ENCODE measurements at regions not wholly inside any gene's neighbourhood (a gene's known extent, or its start where the extent isn't known, plus 50 kb on each side); places are given as distances from the start of the nearest gene placed in this dataset.
A peak's percentile ranks its signal among the peaks of the same experiment; 100 is the strongest.

DNA sequence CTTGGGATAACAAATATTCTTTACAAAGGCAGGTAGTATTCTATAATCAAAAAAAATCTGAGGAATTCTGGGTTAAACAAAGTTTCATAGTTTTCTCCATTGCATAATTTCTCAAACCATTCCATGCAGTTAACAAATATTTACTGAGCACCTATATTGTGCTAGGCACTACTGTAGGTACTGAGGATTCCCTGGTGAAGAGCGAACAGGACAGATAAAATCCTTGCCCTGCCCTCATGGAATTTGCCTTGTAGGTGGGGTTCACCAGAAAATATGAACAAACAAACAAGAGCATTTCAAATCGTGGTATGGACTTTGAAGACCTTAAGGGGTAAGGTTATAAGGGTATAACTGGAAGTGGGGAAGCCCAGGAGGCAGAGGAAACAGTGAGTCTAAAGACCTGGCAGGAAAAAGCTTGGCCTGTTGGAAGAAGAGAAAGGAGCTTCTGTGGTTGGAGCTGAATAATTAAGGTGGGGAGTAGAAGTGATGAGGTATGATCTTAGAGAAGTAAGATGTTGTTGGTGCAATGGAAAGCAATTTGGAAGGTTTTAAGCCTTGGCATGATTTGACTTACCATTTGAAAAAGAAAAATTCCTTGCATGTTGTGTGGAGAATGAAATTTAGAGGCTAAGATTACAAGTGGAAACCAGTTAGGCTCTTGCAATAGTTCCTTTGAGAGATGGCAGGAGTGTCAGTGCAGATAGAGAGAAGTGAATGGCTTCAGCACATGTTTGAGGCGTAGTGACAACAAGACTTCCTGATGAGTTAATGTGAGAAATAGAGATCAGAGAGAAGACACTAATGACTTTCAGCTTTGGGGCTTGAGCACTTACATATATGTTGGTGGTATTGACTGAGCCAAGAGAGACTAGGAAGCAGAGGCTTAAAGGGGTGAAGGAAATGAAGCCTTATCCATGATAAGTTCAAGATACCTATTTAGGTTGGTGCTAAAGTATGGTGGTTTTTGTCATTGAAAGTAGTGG is 55.7 kb upstream of the PICALM start:
- Histone ChIP-seq H3K36me3 (no peaks in the 10 kb centered on the region), H3K9me3 (no peaks in the 10 kb centered on the region), H3K4me1 (peaks cover 0 to 26% (median 0%) of the 10 kb centered on the region in 3 donors), H3K27ac (no peak overlapping the region), H3K27me3 (no peaks in the 10 kb centered on the region), H3K4me3 (no peak overlapping the region)
- no peak for ATAC-seq
- 89 to 100% methylated on average over 2 to 3 of the region's 3 CpGs for WGBS, 2 donors (ENCODE audit: low coverage in 1 of 2)
- no peak for TF ChIP-seq POLR2AphosphoS5 (IDR thresholded peaks at IDR 0.05)
- no peak for TF ChIP-seq POLR2A (IDR thresholded peaks at IDR 0.05)
- TF ChIP-seq EP300 (IDR thresholded peaks at IDR 0.05) = no peak
- TF ChIP-seq, protein P1, sequence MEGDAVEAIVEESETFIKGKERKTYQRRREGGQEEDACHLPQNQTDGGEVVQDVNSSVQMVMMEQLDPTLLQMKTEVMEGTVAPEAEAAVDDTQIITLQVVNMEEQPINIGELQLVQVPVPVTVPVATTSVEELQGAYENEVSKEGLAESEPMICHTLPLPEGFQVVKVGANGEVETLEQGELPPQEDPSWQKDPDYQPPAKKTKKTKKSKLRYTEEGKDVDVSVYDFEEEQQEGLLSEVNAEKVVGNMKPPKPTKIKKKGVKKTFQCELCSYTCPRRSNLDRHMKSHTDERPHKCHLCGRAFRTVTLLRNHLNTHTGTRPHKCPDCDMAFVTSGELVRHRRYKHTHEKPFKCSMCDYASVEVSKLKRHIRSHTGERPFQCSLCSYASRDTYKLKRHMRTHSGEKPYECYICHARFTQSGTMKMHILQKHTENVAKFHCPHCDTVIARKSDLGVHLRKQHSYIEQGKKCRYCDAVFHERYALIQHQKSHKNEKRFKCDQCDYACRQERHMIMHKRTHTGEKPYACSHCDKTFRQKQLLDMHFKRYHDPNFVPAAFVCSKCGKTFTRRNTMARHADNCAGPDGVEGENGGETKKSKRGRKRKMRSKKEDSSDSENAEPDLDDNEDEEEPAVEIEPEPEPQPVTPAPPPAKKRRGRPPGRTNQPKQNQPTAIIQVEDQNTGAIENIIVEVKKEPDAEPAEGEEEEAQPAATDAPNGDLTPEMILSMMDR (IDR thresholded peaks at IDR 0.05) = no peak

DNA sequence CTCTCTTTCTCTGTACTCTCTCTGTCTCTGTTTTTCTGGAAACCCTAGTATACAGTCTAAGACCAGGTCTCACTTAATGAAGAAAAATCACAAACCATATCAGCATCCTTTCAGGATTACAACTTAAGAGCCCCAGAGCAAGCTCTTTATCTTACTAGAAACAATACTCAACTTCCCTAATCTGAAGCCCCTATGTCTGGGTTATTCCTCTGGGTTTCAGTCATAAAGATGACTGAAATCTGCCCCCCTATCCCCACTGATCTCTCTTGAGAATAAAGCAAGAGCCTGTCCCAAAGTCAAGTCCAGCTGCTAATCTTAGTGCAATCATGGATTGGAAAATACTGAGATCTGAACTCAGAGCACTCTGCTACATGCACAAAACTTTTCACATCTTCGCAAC is 53.9 kb upstream of the PICALM start:
- Histone ChIP-seq H3K36me3 (no peaks in the 10 kb centered on the region), H3K4me1 (peaks cover 3 to 41% (median 9%) of the 10 kb centered on the region in 3 donors), H3K27ac (peak overlapping the region in 1 of 4 donors; percentile 13), H3K27me3 (no peaks in the 10 kb centered on the region), H3K4me3 (no peak overlapping the region), H3K9me3 (no peaks in the 10 kb centered on the region)
- WGBS, 2 donors (ENCODE audit: low coverage in 1 of 2) = 100% methylated on average over 1 of the region's 1 CpG
- TF ChIP-seq EP300 (IDR thresholded peaks at IDR 0.05) = no peak
- TF ChIP-seq, protein P1 (IDR thresholded peaks at IDR 0.05) = no peak
- ATAC-seq = no peak

DNA sequence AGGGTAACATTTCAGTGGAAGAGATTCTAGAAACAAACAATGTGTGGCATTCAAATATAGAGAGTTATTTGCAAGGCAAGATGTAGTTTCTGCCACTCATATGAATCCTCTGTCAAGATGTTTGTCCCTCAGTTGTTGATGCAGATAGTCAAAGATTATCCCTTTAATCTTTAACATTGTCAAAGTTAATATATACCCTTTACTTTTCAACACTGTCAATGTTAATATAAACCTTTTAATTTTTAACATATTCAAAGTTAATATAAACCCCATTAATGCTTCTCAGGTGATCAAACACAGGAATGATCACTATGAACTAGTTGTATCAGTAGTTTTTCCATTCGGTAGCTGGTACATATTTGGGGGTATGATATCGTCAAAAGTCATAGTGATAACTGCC is 51.9 kb upstream of the PICALM start:
- TF ChIP-seq, protein P1 (IDR thresholded peaks at IDR 0.05) = no peak
- no peak for TF ChIP-seq POLR2A (IDR thresholded peaks at IDR 0.05)
- no peak for TF ChIP-seq POLR2AphosphoS5 (IDR thresholded peaks at IDR 0.05)
- no peak for TF ChIP-seq EP300 (IDR thresholded peaks at IDR 0.05)
- ATAC-seq = no peak
- Histone ChIP-seq H3K9me3 (no peaks in the 10 kb centered on the region), H3K36me3 (no peaks in the 10 kb centered on the region), H3K27me3 (no peaks in the 10 kb centered on the region), H3K4me1 (peaks cover 3 to 61% (median 20%) of the 10 kb centered on the region in 3 donors), H3K4me3 (no peak overlapping the region), H3K27ac (no peak overlapping the region)
- 94 to 96% methylated on average over 2 of the region's 2 CpGs for WGBS, 2 donors (ENCODE audit: low coverage in 1 of 2)

DNA sequence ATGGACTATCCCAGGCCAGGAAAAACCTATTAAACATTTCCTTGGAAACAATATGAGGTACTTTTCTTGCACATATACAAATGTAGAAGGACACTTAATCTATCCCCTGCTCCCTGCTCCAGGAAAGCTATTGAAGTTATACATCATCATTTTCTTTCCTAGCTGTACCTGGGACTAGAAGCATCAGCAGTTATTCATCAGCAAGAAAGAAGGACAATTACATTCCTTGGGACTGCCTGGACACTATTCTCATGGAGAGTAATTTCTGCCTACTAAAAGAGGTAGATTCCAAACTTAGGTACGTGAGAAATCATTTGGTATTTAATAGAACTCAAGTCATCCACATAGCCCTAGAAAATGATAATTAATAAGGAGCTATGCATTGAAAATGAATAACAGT is 51.0 kb upstream of the PICALM start:
- WGBS, 2 donors (ENCODE audit: low coverage in 1 of 2) = 71 to 89% methylated on average over 1 of the region's 1 CpG
- H3K27ac ChIP-seq = no peak overlapping the region
- ATAC-seq = no peak

More for the DNA sequence above, 51.0 kb upstream of the PICALM start:
- TF ChIP-seq POLR2AphosphoS5 (IDR thresholded peaks at IDR 0.05) = no peak
- TF ChIP-seq EP300 (IDR thresholded peaks at IDR 0.05) = no peak
- no peak for TF ChIP-seq POLR2A (IDR thresholded peaks at IDR 0.05)
- TF ChIP-seq, protein P1 (IDR thresholded peaks at IDR 0.05) = no peak
- no peaks in the 10 kb centered on the region for H3K9me3 ChIP-seq
- H3K36me3 ChIP-seq = no peaks in the 10 kb centered on the region
- no peaks in the 10 kb centered on the region for H3K27me3 ChIP-seq
- H3K4me1 ChIP-seq = peaks cover 3 to 67% (median 20%) of the 10 kb centered on the region in 3 donors
- no peak overlapping the region for H3K4me3 ChIP-seq

Measured in gastroesophageal sphincter (tissue), 4 donors.